LNCAP (cell line): ENCODE measurements at regions not wholly inside any gene's neighbourhood (a gene's known extent, or its start where the extent isn't known, plus 50 kb on each side); places are given as distances from the start of the nearest gene placed in this dataset.

Experiments
- TF ChIP-seq, protein P1 (sequence below): fragments of 450-650 bp; IDR thresholded peaks from 2 replicates; pipeline ENCODE4 v1.5.1; 2017; ENCODE audit warnings: mild to moderate bottlenecking

DNA sequence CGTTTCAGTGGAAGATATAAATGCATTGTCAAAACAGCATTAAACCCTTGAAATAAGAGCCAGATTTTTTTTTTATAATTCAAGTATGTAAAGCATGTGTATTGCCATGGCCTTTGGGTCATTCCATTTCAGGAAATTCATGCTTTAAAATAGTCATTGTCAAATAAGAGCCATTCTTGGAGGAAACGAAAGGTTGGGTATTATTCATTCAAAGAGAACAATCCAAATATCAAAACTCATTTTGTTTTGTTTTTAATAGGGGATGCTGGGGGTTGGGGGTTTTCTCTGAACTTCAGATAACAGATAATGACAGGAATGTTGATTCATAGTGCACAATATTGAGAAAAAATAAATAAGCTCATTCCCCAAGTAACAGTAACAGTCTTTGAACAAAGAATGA lies 174.4 kb upstream of the NUDT4 start:
- TF ChIP-seq, protein P1, sequence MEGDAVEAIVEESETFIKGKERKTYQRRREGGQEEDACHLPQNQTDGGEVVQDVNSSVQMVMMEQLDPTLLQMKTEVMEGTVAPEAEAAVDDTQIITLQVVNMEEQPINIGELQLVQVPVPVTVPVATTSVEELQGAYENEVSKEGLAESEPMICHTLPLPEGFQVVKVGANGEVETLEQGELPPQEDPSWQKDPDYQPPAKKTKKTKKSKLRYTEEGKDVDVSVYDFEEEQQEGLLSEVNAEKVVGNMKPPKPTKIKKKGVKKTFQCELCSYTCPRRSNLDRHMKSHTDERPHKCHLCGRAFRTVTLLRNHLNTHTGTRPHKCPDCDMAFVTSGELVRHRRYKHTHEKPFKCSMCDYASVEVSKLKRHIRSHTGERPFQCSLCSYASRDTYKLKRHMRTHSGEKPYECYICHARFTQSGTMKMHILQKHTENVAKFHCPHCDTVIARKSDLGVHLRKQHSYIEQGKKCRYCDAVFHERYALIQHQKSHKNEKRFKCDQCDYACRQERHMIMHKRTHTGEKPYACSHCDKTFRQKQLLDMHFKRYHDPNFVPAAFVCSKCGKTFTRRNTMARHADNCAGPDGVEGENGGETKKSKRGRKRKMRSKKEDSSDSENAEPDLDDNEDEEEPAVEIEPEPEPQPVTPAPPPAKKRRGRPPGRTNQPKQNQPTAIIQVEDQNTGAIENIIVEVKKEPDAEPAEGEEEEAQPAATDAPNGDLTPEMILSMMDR, result no peak

DNA sequence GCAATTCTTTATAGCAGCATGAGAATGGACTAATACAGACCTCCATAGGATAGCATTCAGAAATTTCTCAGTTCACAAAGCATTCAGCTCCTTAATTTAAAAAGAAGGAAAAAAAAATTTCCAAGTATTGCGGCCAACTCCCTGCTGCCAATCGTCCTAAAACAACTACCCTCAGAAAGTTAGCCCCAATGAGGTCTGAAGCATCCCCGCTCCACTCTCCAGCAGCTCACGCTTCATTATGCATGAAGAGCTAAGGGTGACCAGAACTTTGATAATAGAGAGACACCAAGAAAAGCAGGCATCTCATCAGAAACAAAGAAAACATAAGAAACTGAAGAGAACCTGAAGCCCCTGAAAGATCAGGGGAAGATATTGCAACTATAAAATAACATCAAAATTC lies 172.8 kb upstream of the NUDT4 start:
- TF ChIP-seq, protein P1, result no peak

DNA sequence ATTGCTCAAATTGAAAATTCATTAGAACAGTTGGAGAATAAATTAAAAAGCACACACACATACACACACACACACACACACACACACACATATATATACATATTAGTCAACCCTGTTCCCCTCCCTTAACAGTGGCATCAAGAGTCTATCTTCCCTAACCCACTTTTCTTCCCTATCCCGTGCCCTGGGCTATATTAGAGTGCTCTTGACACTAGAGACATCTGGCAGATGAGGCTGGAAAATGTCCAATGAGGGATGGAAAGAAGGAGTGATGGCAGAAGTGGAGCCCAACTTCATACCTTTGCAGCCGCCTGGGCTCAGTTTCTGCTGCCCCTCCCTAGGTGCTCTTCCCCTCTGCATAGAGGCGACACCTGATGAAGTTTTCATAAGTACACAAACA lies 172.4 kb upstream of the NUDT4 start:
- TF ChIP-seq, protein P1, result no peak

DNA sequence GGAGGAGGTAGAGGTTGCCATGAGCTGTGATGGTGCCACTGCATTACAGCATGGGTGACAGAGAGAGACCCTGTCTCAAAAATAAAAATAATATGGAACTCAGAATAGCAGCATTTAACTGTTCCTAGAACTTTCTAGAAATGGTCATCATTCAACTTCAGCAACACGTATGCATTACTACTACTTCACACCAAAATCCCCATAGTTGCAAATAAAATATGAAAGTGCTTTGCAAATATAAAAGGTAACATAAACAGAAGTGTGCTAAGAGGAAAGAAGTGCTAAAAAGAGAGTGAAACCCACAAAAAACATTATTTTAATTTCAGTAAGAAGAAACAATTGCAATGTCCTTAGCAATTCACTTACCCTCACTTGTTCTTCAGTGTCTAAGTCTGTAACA lies 169.7 kb upstream of the NUDT4 start:
- TF ChIP-seq, protein P1, result no peak

DNA sequence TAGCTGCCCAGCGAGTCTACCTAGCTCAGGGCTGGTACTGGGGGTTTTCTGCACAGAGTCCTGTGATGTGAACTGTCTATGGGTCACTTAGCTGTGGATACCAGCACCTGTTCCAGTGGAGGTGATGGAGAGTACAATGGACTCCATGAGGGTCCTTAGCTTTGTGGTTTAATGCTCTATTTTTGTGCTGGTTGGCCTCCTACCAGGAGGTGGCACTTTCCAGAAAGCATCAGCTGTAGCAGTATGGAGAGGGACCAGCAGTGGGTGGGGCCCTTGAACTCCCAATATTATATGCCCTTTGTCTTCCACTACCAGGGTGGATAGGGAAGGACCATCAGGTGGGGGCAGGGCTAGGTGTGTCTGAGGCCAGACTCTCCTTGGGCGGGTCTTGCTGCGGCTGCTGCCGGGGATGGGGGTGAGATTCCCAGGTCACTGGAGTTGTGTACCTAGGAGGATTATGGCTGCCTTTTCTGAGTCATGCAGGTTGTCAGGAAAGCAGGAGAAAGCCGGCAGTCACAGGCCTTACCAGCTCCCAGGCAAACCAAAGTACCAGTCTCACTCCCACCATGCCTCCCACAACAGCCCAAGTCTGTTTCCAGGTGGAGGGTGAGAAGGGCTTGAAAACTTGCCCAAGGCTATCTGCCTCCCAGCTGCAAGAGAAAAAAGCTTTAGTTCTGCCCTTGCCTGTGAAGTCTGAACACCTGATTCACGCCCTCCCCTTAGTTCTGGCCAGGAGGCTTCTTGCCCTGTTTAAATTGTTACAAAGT lies 163.0 kb upstream of the NUDT4 start:
- TF ChIP-seq, protein P1, result no peak

DNA sequence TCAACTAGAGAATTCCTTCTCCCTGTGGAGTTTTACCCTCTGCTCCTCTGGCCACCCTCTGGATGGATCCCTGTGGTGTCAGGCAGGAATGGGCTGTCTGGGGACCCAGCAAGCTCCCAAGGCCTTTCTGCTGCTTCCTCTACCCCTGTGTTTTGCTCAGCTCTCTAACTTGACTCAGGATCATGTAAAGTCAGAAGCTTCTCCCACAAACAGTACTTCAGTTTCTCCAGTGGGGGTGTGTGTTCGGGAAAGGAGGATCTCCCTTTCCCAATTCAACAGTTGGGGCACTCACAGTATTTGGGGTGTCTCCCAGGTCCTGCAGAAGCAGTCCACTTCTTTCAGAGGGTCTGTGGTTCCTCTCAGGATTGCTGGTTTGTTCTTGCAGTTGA lies 162.4 kb upstream of the NUDT4 start:
- TF ChIP-seq, protein P1, result no peak

DNA sequence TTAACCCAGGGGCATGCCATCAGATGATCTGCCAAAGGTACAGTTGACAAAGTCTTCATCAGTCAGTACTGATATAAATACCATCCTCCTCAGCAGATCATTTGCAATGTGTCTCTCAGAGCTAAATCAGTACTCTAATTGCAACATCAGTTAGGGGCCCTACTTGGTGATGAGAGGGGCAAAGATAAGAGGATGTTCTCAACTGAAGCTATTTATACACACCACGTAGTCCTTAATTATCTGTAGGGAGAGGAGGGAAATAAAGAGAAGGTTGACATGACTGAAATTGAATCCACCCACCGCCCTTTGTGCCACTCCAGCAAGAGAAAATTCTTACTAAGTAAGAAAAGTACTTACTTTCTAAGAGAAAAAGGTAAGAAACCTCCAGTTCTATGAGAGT lies 157.8 kb upstream of the NUDT4 start:
- TF ChIP-seq, protein P1, result no peak

DNA sequence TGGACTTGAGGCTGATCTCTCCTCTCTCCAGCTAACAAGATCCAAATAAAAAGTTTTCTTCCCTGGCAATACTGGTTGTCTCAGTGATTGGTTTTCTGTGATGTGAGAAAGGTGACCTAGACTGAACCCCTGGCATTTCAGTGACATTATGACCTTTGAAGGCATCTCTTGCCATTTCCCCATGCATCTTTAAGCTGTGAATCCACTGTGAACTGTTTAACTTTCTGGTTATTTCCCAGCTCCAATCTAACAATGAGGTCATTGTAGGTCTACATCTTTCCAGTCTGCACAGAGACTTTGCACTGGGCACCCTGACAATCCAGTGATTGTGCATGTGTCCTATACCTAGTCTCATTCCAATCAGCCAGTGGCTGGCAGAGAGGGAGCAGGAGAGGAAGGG lies 155.9 kb upstream of the NUDT4 start:
- TF ChIP-seq, protein P1, result no peak
